ENCODE measurements at regions not wholly inside any gene's neighbourhood (a gene's known extent, or its start where the extent isn't known, plus 50 kb on each side); places are given as distances from the start of the nearest gene placed in this dataset.

GRCh38 chr16:86455116-86455515 is 55.2 kb upstream of the FOXF1 start:
- DNase-seq, result no peak

DNA sequence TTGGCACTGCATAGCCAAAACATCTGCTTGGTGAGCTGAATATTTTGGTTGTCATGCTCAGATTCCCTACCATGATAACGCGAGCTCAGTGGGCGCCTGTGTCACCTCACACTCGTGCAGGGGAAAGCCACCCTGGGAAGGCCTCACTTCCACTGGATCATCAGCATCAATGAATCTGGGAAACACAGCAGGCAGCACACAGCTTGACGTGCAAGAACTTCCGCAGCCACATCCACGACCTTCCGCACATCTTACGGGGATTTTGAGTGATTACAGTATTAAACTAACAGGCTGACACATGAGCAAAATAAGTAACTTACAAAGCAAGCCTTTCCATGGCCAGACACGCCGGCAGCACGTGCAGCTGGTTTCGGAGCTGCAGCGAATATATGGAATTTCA is 54.7 kb upstream of the FOXF1 start:
- DNase-seq, result no peak

DNA sequence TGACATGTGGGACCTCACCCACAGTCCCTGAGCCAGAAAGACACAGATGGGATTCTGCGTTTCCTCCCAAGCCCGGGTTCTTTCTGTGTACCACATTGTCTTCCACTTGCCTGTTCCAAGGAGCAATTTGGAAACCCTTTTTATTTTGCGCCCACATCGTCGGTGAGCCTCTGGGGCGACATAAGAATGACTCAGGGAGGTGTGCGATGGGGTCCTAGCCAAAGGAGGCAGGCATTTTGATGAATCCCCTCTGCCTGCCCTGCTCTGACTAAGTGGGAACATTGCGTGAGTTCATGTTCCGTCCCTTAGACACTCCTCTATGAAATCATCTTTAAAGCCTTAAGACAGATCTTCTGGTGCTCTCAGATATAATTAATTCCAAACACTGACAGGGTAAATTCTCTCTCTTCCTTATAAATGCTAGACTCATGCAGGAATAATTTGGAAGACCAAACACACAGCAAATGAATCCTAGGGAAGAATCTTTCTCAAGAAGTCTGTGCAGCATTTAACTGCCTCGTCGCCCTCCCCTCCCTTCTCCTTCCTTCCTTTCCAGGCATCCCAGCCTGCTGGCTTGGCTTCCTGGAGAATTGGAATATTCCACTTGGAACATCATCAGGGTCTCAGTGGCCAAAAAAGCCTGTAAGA is 52.7 kb upstream of the FOXF1 start:
- DNase-seq, result no peak

DNA sequence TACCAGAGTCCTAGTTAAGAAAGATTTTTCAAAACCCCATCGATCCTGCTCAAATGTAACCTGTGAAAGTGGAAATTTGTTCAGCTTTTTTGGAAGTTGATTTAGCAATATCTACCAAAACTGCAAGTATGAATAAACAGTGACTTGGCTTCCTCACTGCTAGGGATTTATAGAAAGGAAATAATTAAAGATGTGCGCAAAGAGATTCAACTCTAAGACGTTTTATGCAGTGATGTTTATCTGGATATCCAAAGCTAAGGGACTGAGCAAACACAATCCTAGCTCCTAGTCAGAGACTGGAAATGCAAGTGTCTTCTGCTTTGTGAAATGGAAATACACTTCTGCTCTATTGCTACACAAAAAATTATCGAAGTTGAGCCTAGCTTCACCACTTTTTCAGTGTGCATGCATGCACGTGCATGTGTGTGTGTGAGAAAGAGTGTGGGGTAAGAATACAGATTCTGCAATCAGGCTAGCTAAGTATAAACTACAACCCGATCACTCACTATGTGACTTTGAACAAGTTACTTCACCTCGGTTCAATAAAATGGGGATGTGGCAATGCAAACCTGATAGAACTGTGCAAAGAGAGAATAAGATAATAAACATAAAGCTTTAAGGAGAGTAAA is 52.1 kb upstream of the FOXF1 start:
- DNase-seq, result no peak

- no peak for DNase-seq
These were observed 51.1 kb upstream of the FOXF1 start for GRCh38 chr16:86459266-86459665.

Data from suppressor macrophage (primary cell).